C4-2B (cell line): ENCODE measurements at regions not wholly inside any gene's neighbourhood (a gene's known extent, or its start where the extent isn't known, plus 50 kb on each side); places are given as distances from the start of the nearest gene placed in this dataset.

ENCODE experiments used
- CTCF ChIP-seq: fragments of 450-650 bp; conservative IDR thresholded peaks from 2 replicates; pipeline ENCODE4 v1.5.1; 2017; ENCODE audit warnings: mild to moderate bottlenecking
- ZFX ChIP-seq: fragments of 450-650 bp; IDR thresholded peaks from 2 replicates; pipeline ENCODE4 v1.6.1; 2017

GRCh38 chr14:71250347-71250746 is 343.1 kb downstream of the PCNX1 start:
- TF ChIP-seq CTCF (no peak), ZFX (no peak)
